Neural progenitor cell (in vitro differentiated cells): ENCODE measurements at regions not wholly inside any gene's neighbourhood (a gene's known extent, or its start where the extent isn't known, plus 50 kb on each side); places are given as distances from the start of the nearest gene placed in this dataset.

ENCODE experiments used
- EZH2 ChIP-seq: fragments of 200-600 bp; sonication (generic); IDR thresholded peaks from 2 replicates; pipeline ENCODE4 v1.6.1; 2017; ENCODE audit warnings: antibody characterized with exemption, mild to moderate bottlenecking, moderate library complexity
- EZH2phosphoT487 ChIP-seq: fragments of 200-600 bp; sonication (generic); IDR thresholded peaks from 2 replicates; pipeline ENCODE4 v1.6.1; 2017; ENCODE audit warnings: antibody characterized with exemption

DNA sequence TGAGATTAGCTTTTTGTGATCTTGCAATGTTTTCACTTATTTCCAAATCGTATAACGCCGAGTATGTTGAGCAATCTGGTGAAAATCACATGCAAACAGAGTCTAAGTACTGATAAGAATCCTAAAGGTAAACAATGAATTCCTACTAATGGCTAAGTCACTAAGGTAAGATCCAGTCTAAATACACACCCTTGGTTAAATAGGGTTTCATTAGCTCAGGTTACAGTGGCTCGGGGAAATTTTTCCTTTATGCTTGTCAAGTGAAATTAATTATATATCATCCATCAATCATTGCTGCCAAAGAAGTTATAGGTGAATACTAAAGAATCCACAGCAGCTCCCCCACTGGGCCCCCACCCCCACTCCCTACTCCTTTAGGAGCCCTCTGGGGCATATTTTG is 139.3 kb downstream of the SOX2 start:
- TF ChIP-seq EZH2 (no peak), EZH2phosphoT487 (no peak)
